K562 (cell line): ENCODE measurements at regions not wholly inside any gene's neighbourhood (a gene's known extent, or its start where the extent isn't known, plus 50 kb on each side); places are given as distances from the start of the nearest gene placed in this dataset.

ENCODE experiments used
- ATAC-seq: fragments of 200-7000 bp; cut with Tn5 transposase; 3 replicates; pipeline ENCODE4 v1.9.1; 2020; ENCODE audit warnings: moderate library complexity
- BruUV-seq: library from RNA; stranded (reverse); fragments of 400-500 nt; replicated peaks from 2 replicates; lab custom pipeline; 2021; lab: Mats Ljungman, UMichigan
- CTCF ChIA-PET: fragments of 300-600 bp; formaldehyde crosslinking; extraction: SDS; loops from one replicate; lab custom pipeline; 2021; ENCODE audit warnings: low intra/inter-chr PET ratio; lab: Yijun Ruan, JAX
- POLR2A ChIA-PET: fragments of 300-600, 350-650 bp; sonication (Branson Sonifier 250); formaldehyde crosslinking; extraction: SDS; loops from one replicate; lab custom pipeline; 2021; ENCODE audit warnings: antibody characterized with exemption, inconsistent platforms; lab: Yijun Ruan, JAX
- DNase-seq, 4 experiments: peaks; one replicate each; pipeline versions ENCODE4 v3.0.0 to v3.0.0-alpha.2; 2011 to 2018; ENCODE audit warnings: low spot score in 3 of 4, mixed read lengths in 3 of 4; ENCODE audit errors: extremely low read depth in 1 of 4
- FAIRE-seq: peaks from 2 replicates; lab custom pipeline; 2011; peaks lifted over from hg19 to GRCh38; lab: Jason Lieb, UNC
- H2AFZ ChIP-seq: 2 replicates; pipeline ENCODE4 v1.6.0; 2011; ENCODE audit warnings: low read depth, low read length, control low read depth, inconsistent platforms
- H3K27ac ChIP-seq: fragments of 200-600 bp; 3 replicates; pipeline ENCODE4 v1.8.0; 2011; ENCODE audit warnings: low read depth, mild to moderate bottlenecking, control low read depth, inconsistent platforms, low read length, moderate library complexity, mixed read lengths; ENCODE audit errors: extremely low read depth
- H3K27me3 ChIP-seq, 2 experiments: fragments of 300-600 bp in 1 of 2; 2 replicates in 1 of 2; 3 replicates in 1 of 2; pipeline versions ENCODE4 v1.6.0 to v1.8.0; 2011; ENCODE audit warnings: inconsistent platforms in 2 of 2, low read length in 2 of 2, mild to moderate bottlenecking in 1 of 2, mixed read lengths in 1 of 2, moderate library complexity in 1 of 2; ENCODE audit not compliant: control insufficient read depth in 2 of 2, insufficient read depth in 2 of 2
- H3K36me3 ChIP-seq: fragments of 300-600 bp; 3 replicates; pipeline ENCODE4 v1.8.0; 2011; ENCODE audit warnings: mild to moderate bottlenecking, low read length, inconsistent platforms; ENCODE audit not compliant: control insufficient read depth, insufficient read depth
- H3K4me1 ChIP-seq, 2 experiments: fragments of 200-600 bp in 1 of 2; replicated peaks in 1 of 2; 2 replicates in 1 of 2; 3 replicates in 1 of 2; pipeline versions ENCODE4 v1.5.1 to v1.8.0; 2011; ENCODE audit warnings: inconsistent platforms in 2 of 2, low read length in 2 of 2, mild to moderate bottlenecking in 1 of 2, mixed read lengths in 1 of 2, moderate library complexity in 1 of 2; ENCODE audit not compliant: control insufficient read depth in 2 of 2, insufficient read depth in 2 of 2
- H3K4me2 ChIP-seq: 2 replicates; pipeline ENCODE4 v1.6.1; 2011; ENCODE audit warnings: low read length, control low read depth, inconsistent platforms, mixed read lengths; ENCODE audit not compliant: insufficient read depth
- H3K4me3 ChIP-seq: fragments of 200-600 bp; sonication (generic), shearing (Covaris generic); 2 replicates; pipeline ENCODE4 v1.5.1; 2016; ENCODE audit warnings: control low read depth, inconsistent platforms
- H3K79me2 ChIP-seq: fragments of 200-600 bp; 3 replicates; pipeline ENCODE4 v1.8.0; 2011; ENCODE audit warnings: low read length, inconsistent platforms; ENCODE audit not compliant: control insufficient read depth, insufficient read depth
- H3K9ac ChIP-seq, 2 experiments: 2 replicates each; pipeline versions ENCODE4 v1.6.0 to v1.6.1; 2011; ENCODE audit warnings: low read depth in 2 of 2, low read length in 2 of 2, control low read depth in 1 of 2, inconsistent platforms in 1 of 2, mild to moderate bottlenecking in 1 of 2, mixed read lengths in 1 of 2; ENCODE audit not compliant: insufficient read depth in 1 of 2
- H3K9me1 ChIP-seq: one replicate; pipeline ENCODE4 v1.6.0; 2011; ENCODE audit warnings: inconsistent platforms, mild to moderate bottlenecking, low read length, moderate library complexity; ENCODE audit not compliant: control insufficient read depth, insufficient read depth
- H3K9me3 ChIP-seq: replicated peaks from 2 replicates; pipeline ENCODE4 v1.5.1; 2011; ENCODE audit warnings: low read depth, low read length, inconsistent platforms; ENCODE audit not compliant: control insufficient read depth, insufficient read depth
- H4K20me1 ChIP-seq: replicated peaks from 2 replicates; pipeline ENCODE4 v1.6.1; 2011; ENCODE audit warnings: low read length, inconsistent platforms, mixed read lengths; ENCODE audit not compliant: control insufficient read depth, insufficient read depth
- BMI1 ChIP-seq: fragments of 150-350 bp; IDR thresholded peaks from 2 replicates; pipeline ENCODE4 v1.6.1; 2014; ENCODE audit warnings: low read length
- CBX8 ChIP-seq: fragments of 200-600 bp; sonication (generic); IDR thresholded peaks from 2 replicates; pipeline ENCODE4 v1.6.1; 2012; ENCODE audit warnings: borderline replicate concordance, mixed run types, low read depth, mild to moderate bottlenecking, moderate library complexity, mixed read lengths, low read length, control low read depth, inconsistent platforms; ENCODE audit not compliant: poor library complexity, severe bottlenecking; ENCODE audit errors: extremely low read depth
- CHCHD3 ChIP-seq: fragments of 250-450 bp; sonication (Bioruptor Pico); IDR thresholded peaks from 2 replicates; pipeline ENCODE4 v2.1.2; 2022; ENCODE audit warnings: mild to moderate bottlenecking
- CXXC5 ChIP-seq: fragments of 250-450 bp; sonication (Bioruptor Pico); IDR thresholded peaks from 2 replicates; pipeline ENCODE4 v1.8.0; 2022; ENCODE audit warnings: inconsistent platforms, mild to moderate bottlenecking, moderate library complexity
- DMBX1 ChIP-seq: fragments of 250-450 bp; sonication (Bioruptor Pico); IDR thresholded peaks from 2 replicates; pipeline ENCODE4 v1.8.0; 2022; ENCODE audit warnings: inconsistent platforms, mild to moderate bottlenecking, moderate library complexity, borderline replicate concordance
- FOSL1 ChIP-seq: fragments of 200-800 bp; sonication (Bioruptor generic); conservative IDR thresholded peaks from 2 replicates; pipeline ENCODE4 v1.6.1; 2016; ENCODE audit warnings: missing genetic modification characterization, missing compliant biosample characterization
- HSF4 ChIP-seq: fragments of 250-450 bp; sonication (Bioruptor Pico); IDR thresholded peaks from 2 replicates; pipeline ENCODE4 v2.1.2; 2022; ENCODE audit warnings: mild to moderate bottlenecking, moderate library complexity, borderline replicate concordance
- SMAD2 ChIP-seq: fragments of 150-350 bp; IDR thresholded peaks from 2 replicates; pipeline ENCODE4 v1.6.1; 2014; ENCODE audit warnings: low read depth, mild to moderate bottlenecking, low read length
- SNRNP70 ChIP-seq: fragments of 200-400 bp; formaldehyde crosslinking; optimal IDR thresholded peaks from 2 replicates; pipeline ENCODE3; 2017; ENCODE audit warnings: low read depth, low read length
- ZBTB34 ChIP-seq: fragments of 250-450 bp; sonication (Bioruptor Pico); IDR thresholded peaks from 2 replicates; pipeline ENCODE4 v1.8.0; 2021; ENCODE audit warnings: mild to moderate bottlenecking, moderate library complexity
- ZNF551 ChIP-seq: fragments of 250-450 bp; sonication (Bioruptor Pico); IDR thresholded peaks from 2 replicates; pipeline ENCODE4 v1.5.0; 2021; ENCODE audit warnings: mild to moderate bottlenecking, moderate library complexity
- ZNF77 ChIP-seq: fragments of 250-450 bp; sonication (Bioruptor Pico); IDR thresholded peaks from 2 replicates; pipeline ENCODE4 v1.5.0; 2020
- WGBS: fragments of 100-300 bp; shearing (Covaris generic); methylation state at CpG from one replicate; pipeline ENCODE4 v1.1.6; 2016; ENCODE audit warnings: low coverage, mixed read lengths; ENCODE audit not compliant: insufficient coverage; ENCODE audit errors: missing lambda C conversion rate; 5-methylcytosine and 5-hydroxymethylcytosine counted together
- in situ Hi-C: fragments of 300-500 bp; cut with MboI; formaldehyde crosslinking; loops from 4 replicates; pipeline ENCODE4 v1.15.0; 2018; ENCODE audit warnings: inconsistent platforms, mixed read lengths
- intact Hi-C: fragments of 100-400 bp; cut with micrococcal nuclease; formaldehyde crosslinking; loops from 2 replicates; pipeline ENCODE4 v1.14.2; 2022

GRCh38 chr7:83777406-83778072 is 128.6 kb upstream of the SEMA3E start:
- no peaks in the 10 kb centered on the region for H3K4me1 ChIP-seq
- POLR2A ChIA-PET, result no interaction called here
- DNase-seq, result no peak
- H3K9ac ChIP-seq, result no peak overlapping the region
- H3K9me1 ChIP-seq, result no peaks in the 10 kb centered on the region
- 5% methylated on average over 5 of the region's 5 CpGs for WGBS
- FAIRE-seq, result no peak
- no peaks in the 10 kb centered on the region for H3K36me3 ChIP-seq
- H3K4me2 ChIP-seq, result no peak overlapping the region
- intact Hi-C loops (no loop called here), in situ Hi-C loops (no loop called here)
- H4K20me1 ChIP-seq, result no peaks in the 10 kb centered on the region
- no peaks in the 10 kb centered on the region for H3K27me3 ChIP-seq
- no peak overlapping the region for H3K27ac ChIP-seq
- peaks cover 4% of the 10 kb centered on the region; the same call in 1 of the 2 replicates for H3K9me3 ChIP-seq
- no peak overlapping the region for H2AFZ ChIP-seq
- CTCF ChIA-PET, result no interaction called here
- no peak for ATAC-seq
- H3K4me3 ChIP-seq, result no peak overlapping the region
- TF ChIP-seq DMBX1 (CRISPR knock-in tag) (no peak), ZBTB34 (CRISPR knock-in tag) (no peak)
- no TSS peak for BruUV-seq
- H3K79me2 ChIP-seq, result no peaks in the 10 kb centered on the region

DNA sequence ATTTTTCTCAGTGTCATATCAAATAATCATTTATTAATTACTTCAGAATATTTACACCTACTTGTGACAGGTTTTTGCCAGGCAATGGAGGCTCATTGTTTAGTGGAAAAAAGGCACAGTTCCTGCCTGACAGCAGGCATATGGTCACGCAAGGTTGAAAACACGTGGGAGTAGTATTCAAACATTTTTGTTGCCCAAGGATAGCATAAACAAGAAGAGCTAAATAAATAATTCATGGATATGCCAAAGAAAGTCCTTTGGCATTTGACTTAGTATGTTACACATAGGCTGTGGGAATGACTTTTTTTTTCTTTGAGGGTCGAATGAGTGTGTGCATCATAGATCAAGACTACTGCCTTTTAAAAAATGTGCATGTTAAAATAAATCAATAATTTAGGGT is 120.5 kb upstream of the SEMA3E start:
- no peak overlapping the region for H3K27ac ChIP-seq
- no peaks in the 10 kb centered on the region for H3K36me3 ChIP-seq
- H3K4me1 ChIP-seq, result no peaks in the 10 kb centered on the region
- no TSS peak for BruUV-seq
- intact Hi-C loops (no loop called here), in situ Hi-C loops (no loop called here)
- no peaks in the 10 kb centered on the region for H4K20me1 ChIP-seq
- POLR2A ChIA-PET, result no interaction called here
- H3K9me1 ChIP-seq, result no peaks in the 10 kb centered on the region
- no peaks in the 10 kb centered on the region for H3K27me3 ChIP-seq
- no peak overlapping the region for H3K4me2 ChIP-seq
- no peak for FAIRE-seq
- no peak for DNase-seq
- no peak for TF ChIP-seq ZNF77 (CRISPR knock-in tag)
- no peak for TF ChIP-seq BMI1
- no peak for TF ChIP-seq FOSL1 (tag)
- TF ChIP-seq SMAD2, result no peak
- TF ChIP-seq ZNF551 (CRISPR knock-in tag), result no peak
- no peak for TF ChIP-seq HSF4 (CRISPR knock-in tag)
- TF ChIP-seq SNRNP70, result no peak
- no peak for TF ChIP-seq CXXC5
- no peak for TF ChIP-seq CBX8
- no peak for TF ChIP-seq CHCHD3 (CRISPR knock-in tag)
- H3K9me3 ChIP-seq, result no peaks in the 10 kb centered on the region; the same call in 1 of the 2 replicates
- 0% methylated on average over 3 of the region's 3 CpGs for WGBS
- no peak for ATAC-seq
- no peak overlapping the region for H2AFZ ChIP-seq
- H3K4me3 ChIP-seq, result no peak overlapping the region
- CTCF ChIA-PET, result no interaction called here
- no peak overlapping the region for H3K9ac ChIP-seq
- H3K79me2 ChIP-seq, result no peaks in the 10 kb centered on the region
